ENCODE measurements at regions not wholly inside any gene's neighbourhood (a gene's known extent, or its start where the extent isn't known, plus 50 kb on each side); places are given as distances from the start of the nearest gene placed in this dataset.

GRCh38 chr4:176439611-176440010 is 119.8 kb downstream of the SPCS3 start:
- no peak overlapping the region for H3K4me3 ChIP-seq (ENCODE audit: low read length)
- TF ChIP-seq, protein P1, sequence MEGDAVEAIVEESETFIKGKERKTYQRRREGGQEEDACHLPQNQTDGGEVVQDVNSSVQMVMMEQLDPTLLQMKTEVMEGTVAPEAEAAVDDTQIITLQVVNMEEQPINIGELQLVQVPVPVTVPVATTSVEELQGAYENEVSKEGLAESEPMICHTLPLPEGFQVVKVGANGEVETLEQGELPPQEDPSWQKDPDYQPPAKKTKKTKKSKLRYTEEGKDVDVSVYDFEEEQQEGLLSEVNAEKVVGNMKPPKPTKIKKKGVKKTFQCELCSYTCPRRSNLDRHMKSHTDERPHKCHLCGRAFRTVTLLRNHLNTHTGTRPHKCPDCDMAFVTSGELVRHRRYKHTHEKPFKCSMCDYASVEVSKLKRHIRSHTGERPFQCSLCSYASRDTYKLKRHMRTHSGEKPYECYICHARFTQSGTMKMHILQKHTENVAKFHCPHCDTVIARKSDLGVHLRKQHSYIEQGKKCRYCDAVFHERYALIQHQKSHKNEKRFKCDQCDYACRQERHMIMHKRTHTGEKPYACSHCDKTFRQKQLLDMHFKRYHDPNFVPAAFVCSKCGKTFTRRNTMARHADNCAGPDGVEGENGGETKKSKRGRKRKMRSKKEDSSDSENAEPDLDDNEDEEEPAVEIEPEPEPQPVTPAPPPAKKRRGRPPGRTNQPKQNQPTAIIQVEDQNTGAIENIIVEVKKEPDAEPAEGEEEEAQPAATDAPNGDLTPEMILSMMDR (IDR thresholded peaks at IDR 0.05; ENCODE audit: insufficient read depth, low read depth, low read length, missing control alignments): no peak
- no peak for DNase-seq (ENCODE audit: low read depth)

DNA sequence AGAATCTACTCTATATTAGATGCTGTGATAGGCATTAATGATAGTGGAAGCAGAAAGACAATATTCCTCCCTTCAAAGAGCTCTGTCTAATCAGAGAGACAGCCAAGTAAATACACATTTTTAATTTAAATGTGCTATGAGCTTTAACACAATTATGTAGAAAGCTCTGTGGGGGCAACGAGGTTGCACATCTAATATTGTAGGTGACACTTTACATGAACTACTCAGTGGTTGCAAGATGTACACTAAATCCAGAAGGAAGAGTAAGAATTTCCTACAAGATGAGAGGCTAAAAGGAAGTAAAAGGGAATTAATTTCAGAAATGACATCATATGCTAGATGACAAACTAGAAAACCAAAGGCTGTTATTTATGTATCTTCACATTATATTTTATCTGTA is 120.9 kb downstream of the SPCS3 start:
- TF ChIP-seq, protein P1 (IDR thresholded peaks at IDR 0.05; ENCODE audit: insufficient read depth, low read depth, low read length, missing control alignments): no peak
- no peak for DNase-seq (ENCODE audit: low read depth)
- H3K4me3 ChIP-seq (ENCODE audit: low read length): no peak overlapping the region

GRCh38 chr4:176441594-176441993 is 121.8 kb downstream of the SPCS3 start:
- TF ChIP-seq, protein P1 (IDR thresholded peaks at IDR 0.05; ENCODE audit: insufficient read depth, low read depth, low read length, missing control alignments): no peak
- no peak for DNase-seq (ENCODE audit: low read depth)

GRCh38 chr4:176443117-176443516 is 123.4 kb downstream of the SPCS3 start:
- DNase-seq (ENCODE audit: low read depth): peak; percentile 87
- TF ChIP-seq, protein P1 (IDR thresholded peaks at IDR 0.05; ENCODE audit: insufficient read depth, low read depth, low read length, missing control alignments): no peak
- no peak overlapping the region for H3K4me3 ChIP-seq (ENCODE audit: low read length)

More at GRCh38 chr4:176441594-176441993, 121.8 kb downstream of the SPCS3 start:
- no peak overlapping the region for H3K4me3 ChIP-seq (ENCODE audit: low read length)

- no peak overlapping the region for H3K4me3 ChIP-seq (ENCODE audit: low read length)
- TF ChIP-seq, protein P1 (IDR thresholded peaks at IDR 0.05; ENCODE audit: insufficient read depth, low read depth, low read length, missing control alignments): no peak
Observed at GRCh38 chr4:176443646-176444409, 124.1 kb downstream of the SPCS3 start.

DNA sequence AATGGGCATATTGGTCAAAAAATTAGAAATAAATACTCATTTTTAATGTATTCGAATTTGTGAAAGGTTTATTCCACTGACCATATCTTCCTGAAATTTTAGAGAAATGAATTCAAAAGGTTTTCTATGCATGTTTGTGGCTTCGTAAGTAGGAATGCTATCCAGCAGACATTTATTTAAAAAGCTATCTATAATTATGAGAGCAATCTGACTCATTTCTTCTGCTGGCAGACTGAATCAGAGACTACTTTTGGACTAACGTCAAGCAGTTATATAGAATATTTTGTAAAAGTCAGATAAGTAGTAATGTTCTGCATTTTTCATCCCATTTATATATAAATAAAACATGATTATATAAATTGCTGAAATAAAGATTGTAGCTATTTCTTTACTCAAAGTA is 125.0 kb downstream of the SPCS3 start:
- peak; percentile 61 for DNase-seq (ENCODE audit: low read depth)
- no peak overlapping the region for H3K4me3 ChIP-seq (ENCODE audit: low read length)
- TF ChIP-seq, protein P1 (IDR thresholded peaks at IDR 0.05; ENCODE audit: insufficient read depth, low read depth, low read length, missing control alignments): no peak

More at GRCh38 chr4:176443646-176444409, 124.1 kb downstream of the SPCS3 start:
- peak; percentile 32 for DNase-seq (ENCODE audit: low read depth)

GRCh38 chr4:176448761-176449160 is 129.0 kb downstream of the SPCS3 start:
- H3K4me3 ChIP-seq (ENCODE audit: low read length): no peak overlapping the region
- TF ChIP-seq, protein P1 (IDR thresholded peaks at IDR 0.05; ENCODE audit: insufficient read depth, low read depth, low read length, missing control alignments): no peak
- DNase-seq (ENCODE audit: low read depth): peak; percentile 10

Data from epithelial cell of esophagus (primary cell).